GM19452 (cell line): ENCODE measurements at regions not wholly inside any gene's neighbourhood (a gene's known extent, or its start where the extent isn't known, plus 50 kb on each side); places are given as distances from the start of the nearest gene placed in this dataset.
"Not testable (repeated sequence)": the region's sequence is repeated elsewhere in the genome, so short reads cannot be mapped to it uniquely, and the experiment has no call there.

Source experiments
- ATAC-seq: cut with Tn5 transposase; IDR thresholded peaks from one replicate; pipeline ENCODE4 v1.9.1; 2021; ENCODE audit not compliant: unreplicated experiment

DNA sequence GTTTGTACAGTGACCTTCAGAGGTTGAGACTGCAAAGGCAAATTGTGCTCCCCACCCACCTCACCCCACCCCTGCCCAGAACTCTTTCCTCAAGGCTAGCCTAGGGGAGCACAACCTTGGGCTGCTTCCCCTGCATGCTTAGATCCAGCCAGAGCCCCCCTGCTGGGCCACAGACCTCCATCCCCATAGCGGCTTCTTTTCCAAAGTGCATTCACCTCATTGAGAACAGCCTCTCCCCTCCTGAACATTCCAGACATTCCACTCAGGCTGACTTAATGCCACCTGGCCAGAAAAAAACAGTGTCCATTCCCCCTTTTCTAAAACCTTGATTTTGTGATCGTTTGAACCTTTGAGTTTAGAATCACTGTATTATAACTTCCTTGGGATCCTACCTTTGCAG is 124.4 kb upstream of the TOPAZ1 start:
- no peak for ATAC-seq

GRCh38 chr3:44117736-44118135 is 124.0 kb upstream of the TOPAZ1 start:
- ATAC-seq = no peak

- no peak for ATAC-seq
These were observed 120.7 kb upstream of the TOPAZ1 start for GRCh38 chr3:44120721-44121582.

DNA sequence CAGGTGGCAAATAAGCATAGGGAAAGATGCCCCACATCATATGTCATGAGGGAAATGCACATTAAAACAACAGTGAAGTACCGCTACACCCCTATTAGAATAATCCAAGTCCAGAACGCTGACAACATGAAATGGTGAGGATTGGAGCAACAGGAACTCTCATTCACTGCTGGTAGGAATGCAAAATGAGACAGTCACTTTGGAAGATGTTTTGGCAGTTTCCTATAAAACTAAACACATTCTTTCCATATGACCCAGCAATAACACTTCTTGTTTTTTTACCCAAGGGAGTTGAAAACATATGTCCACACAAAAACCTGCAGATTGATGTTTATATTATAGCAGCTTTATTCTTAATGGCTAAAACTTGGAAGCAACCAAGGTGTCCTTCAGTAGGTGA is 116.4 kb upstream of the TOPAZ1 start:
- ATAC-seq = no peak

- no peak for ATAC-seq
These were observed 115.8 kb upstream of the TOPAZ1 start for GRCh38 chr3:44125882-44126281.

DNA sequence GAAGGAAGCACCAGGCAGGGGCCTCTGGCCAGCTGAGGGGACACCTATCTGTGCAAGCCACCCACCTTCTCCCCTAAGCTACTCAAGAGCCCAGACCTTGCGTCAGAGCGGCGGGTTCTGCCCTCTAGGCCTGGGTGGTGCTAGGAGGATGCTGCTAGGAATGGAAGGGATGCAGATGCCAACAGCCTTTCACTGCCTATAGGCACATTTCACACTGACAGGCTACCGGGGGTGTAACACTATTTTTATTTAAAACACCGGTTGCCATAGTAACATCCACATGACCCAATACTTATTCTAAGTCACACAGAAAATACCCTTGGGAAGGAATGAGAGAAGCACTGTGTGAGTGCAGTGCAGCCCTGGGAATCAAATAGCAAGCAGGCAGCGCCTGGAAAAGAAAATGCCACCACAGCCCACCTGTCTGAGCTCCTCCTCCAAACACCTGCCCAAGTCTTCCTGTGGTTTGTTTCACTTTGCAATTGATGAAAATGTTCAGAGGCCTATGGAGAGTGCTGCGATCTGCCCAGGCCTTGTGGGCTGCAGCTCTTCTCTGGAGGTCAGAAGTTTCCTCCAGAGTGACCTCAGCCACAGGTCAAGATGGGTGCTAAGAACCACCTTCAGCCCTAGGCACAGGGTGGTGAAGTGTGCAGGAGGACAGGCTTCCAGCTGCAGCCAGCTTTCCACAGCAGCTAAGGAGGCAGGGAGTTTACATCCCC is 113.5 kb upstream of the TOPAZ1 start:
- no peak for ATAC-seq

DNA sequence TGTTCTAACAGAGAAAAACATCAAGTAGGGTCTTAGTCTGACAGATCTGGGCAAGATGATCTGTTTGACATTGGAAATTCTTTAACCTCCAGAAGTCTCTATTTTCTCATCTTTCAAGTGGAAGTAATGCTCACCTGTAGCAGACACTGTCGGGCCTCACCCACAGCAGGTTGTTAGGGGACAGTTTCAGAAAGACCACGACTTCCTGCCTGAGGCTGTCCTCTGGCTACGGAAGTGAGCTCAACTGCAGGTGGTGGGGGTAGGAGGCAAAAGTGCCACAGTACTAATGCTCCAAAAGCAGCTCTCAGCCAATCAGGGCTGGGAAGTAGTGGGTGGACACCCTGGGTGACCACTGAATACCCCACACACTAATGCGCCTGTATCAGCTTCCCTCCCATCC is 111.4 kb upstream of the TOPAZ1 start:
- no peak for ATAC-seq

- no peak for ATAC-seq
These were observed 109.6 kb upstream of the TOPAZ1 start for GRCh38 chr3:44132061-44132460.

DNA sequence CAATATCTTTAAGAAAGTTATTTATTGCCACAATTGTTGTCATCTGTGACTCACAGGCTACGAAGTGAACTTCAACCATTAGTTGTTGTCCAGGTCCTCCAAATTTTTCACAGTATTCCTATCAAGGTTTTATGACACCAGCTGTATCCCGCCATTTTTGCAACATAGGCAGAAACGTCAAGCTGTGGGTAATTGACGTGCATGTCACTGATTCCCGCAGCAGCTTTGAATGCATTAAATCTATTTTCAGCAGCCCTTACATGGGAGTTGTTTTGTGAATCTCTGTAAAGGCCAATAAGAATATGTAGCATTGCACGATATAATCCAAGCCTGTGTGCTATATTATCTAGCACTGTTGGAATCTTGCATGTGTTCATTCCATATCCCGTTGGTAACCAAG is 109.1 kb upstream of the TOPAZ1 start:
- no peak for ATAC-seq

GRCh38 chr3:44136421-44136820 is 105.3 kb upstream of the TOPAZ1 start:
- no peak for ATAC-seq

DNA sequence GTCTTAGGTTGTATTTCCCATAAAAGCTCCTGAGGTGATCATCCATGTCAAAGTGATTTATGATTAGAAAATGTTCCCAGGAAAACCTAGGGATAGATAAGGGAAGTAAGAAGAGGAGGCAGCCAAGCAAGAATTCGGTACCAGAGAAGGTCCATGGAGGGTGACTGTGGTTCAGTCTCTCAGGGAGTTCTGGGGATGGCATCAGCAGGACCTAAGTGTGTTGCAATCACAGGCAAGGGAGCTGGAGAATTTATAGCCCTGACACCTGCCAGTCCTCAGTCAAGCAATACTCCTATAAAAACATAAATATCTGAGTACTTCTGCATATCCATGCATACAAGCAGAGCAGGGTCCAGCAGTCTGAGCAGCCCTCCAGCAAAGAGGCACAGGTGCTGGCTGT is 95.6 kb upstream of the TOPAZ1 start:
- no peak for ATAC-seq

DNA sequence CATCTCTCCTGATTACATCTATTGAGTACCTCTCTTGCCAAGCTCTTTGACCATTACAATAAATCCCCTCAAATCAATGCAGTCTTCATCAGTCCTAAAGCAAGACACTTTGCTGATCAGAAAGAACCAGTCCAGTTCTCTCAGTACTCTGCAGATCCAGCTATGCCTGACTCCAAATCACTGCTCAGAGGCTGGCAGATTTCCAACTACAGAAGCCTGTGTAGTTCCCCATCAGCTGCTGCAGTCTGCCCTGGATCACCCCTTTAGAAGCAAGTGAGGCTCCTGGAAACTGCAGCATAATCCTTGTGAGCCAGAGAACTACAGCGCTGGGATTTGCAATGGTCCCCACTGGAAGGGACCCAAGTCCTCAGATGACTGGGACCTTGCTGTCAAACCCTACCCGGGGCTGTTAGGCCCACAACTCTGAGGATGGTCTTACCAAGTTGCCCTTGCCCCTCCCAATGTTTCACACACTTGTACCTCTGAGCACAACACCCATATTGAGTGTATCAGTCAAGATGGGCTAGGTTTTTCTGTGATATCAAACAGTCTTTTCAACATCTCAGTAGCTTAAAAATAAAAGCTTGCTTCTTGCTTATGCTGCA is 81.9 kb upstream of the TOPAZ1 start:
- ATAC-seq = no peak

- no peak for ATAC-seq
These were observed 80.9 kb upstream of the TOPAZ1 start for GRCh38 chr3:44160818-44161217.

- ATAC-seq = no peak
These were observed 69.8 kb upstream of the TOPAZ1 start for GRCh38 chr3:44171891-44172290.

GRCh38 chr3:44172701-44173100 is 69.0 kb upstream of the TOPAZ1 start:
- ATAC-seq = not testable (repeated sequence)

- no peak for ATAC-seq
These were observed 68.4 kb upstream of the TOPAZ1 start for GRCh38 chr3:44173263-44173662.

DNA sequence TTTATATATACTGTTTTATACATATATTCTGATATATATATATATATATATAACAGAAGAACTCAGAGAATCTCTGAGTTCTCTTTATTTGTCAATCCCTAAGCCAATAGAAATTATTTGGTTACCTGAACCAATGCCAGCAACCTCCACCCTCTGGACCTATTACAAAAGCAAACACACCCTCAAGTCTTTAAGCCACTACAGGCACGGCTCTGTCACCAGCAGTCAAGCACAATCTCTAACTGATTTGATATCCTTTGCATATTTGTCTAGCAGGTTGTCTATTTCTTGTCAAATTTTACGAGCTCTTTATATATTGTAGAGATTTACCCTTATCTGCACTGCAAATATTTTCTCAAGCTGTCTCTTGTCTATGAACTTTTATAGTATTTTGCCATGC is 66.6 kb upstream of the TOPAZ1 start:
- no peak for ATAC-seq

DNA sequence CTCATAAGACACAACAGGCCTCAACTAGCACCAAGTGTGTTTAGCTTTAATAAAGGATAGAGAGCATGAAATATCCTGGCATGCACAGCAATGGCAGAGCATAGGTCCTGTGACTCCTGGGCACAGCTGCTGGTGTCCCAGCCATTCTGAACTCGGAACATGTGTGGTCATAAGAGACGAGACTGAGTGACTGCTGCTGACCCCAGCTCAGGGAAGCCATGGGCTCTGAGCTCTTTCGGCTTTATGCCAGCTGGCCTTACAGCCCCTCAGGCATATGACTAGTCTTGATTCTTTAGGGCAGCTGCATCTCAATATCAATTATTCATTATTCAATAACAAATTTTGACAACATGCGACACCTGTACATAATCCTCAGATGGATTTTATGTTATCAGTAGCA is 62.4 kb upstream of the TOPAZ1 start:
- no peak for ATAC-seq

DNA sequence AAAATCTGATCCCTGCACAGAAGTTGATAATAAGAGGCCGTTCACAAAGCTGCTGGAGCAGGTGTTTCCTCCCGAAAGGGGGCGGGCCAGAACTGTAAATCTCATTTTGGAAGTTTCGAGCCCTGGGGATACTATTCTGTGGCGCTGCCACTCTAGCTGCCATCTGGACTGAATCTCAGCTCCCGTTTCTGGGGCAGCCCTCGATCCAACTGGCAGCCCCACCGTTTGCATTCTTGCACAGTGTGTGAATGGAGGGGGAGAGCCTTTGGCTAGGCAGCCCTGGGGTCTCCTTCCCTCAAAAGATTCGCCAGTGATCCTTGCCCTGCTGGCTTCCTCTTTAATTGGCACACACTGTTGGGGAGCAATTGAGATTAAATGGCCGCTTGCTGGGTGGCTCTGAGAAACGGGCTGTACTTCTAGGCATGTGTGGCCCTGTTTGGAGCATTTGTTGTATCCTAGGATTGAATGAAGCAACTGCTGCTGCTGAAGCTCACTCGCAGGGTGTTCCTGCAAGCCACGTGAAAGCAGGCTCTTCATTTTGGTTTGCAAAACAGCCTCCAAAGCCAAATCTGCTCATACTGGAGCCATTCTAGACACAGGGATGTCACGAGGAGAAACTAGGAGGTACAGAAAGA is 57.2 kb upstream of the TOPAZ1 start:
- ATAC-seq = no peak

DNA sequence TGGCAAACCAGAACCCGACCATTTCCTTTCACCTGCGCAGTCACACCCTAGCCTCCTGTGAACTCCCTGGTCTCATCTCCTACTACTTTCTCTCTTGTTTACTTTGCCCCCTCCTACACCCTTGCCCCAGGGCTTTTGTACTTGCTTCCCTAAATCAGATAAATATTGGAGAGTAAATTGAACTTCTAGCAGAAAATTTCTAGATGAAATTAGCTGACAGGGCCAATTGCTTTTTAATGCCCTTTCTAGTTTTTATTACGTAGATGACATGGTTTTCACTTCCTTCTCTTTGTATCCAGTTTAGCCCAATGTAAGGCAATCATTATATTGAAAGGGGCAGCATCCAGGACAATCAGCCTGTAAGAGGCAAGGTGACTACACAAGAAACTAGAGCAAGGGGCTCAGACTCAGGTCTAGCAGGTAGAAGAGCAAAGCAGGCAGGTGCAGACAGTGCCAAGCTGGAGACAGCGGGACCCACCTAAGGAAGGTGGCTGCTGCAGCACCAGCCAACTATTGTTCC is 56.2 kb upstream of the TOPAZ1 start:
- no peak for ATAC-seq

GRCh38 chr3:44186111-44186672 is 55.5 kb upstream of the TOPAZ1 start:
- ATAC-seq = no peak
